ENCODE measurements at regions not wholly inside any gene's neighbourhood (a gene's known extent, or its start where the extent isn't known, plus 50 kb on each side); places are given as distances from the start of the nearest gene placed in this dataset.

- Histone ChIP-seq H3K27me3 (no peaks in the 10 kb centered on the region), H3K36me3 (no peaks in the 10 kb centered on the region), H3K27ac (no peak overlapping the region), H3K4me3 (no peak overlapping the region), H3K9me3 (no peaks in the 10 kb centered on the region), H3K4me1 (no peaks in the 10 kb centered on the region)
- no peak for DNase-seq
- TF ChIP-seq POLR2AphosphoS5 (IDR thresholded peaks at IDR 0.05) (no peak), EP300 (IDR thresholded peaks at IDR 0.05; ENCODE audit: low read depth) (no peak), CTCF (IDR thresholded peaks at IDR 0.05) (no peak), POLR2A (IDR thresholded peaks at IDR 0.05) (no peak)
- 79 to 84% methylated on average over 5 of the region's 5 CpGs for WGBS, 2 donors (ENCODE audit: low coverage in 1 of 2)
- in situ Hi-C loops (cut with MboI; ENCODE audit: low pct_ligation_motif_present in 1 of 4, low pct_unique_long_range_greater_than_20kb in 1 of 4, low sequenced_read_pairs in 3 of 4) = no loop called here
- intact Hi-C loops (cut with DNase I; ENCODE audit: low total_unique reads) = no loop called here
These were observed 85.4 kb upstream of the TUBA3C start for GRCh38 chr13:19266979-19267378.

- Histone ChIP-seq H3K27ac (no peak overlapping the region), H3K36me3 (no peaks in the 10 kb centered on the region), H3K4me1 (no peaks in the 10 kb centered on the region), H3K9me3 (peaks cover 0 to 4% of the 10 kb centered on the region in 2 donors), H3K4me3 (no peak overlapping the region), H3K27me3 (no peaks in the 10 kb centered on the region)
- TF ChIP-seq CTCF (IDR thresholded peaks at IDR 0.05) = no peak
- no peak for TF ChIP-seq EP300 (IDR thresholded peaks at IDR 0.05; ENCODE audit: low read depth)
- TF ChIP-seq POLR2A (IDR thresholded peaks at IDR 0.05) = no peak
- TF ChIP-seq POLR2AphosphoS5 (IDR thresholded peaks at IDR 0.05) = no peak
- intact Hi-C loops (cut with DNase I; ENCODE audit: low total_unique reads) = no loop called here
- 40 to 72% methylated on average over 1 of the region's 1 CpG for WGBS, 2 donors (ENCODE audit: low coverage in 1 of 2)
- no peak for DNase-seq
- in situ Hi-C loops (cut with MboI; ENCODE audit: low pct_ligation_motif_present in 1 of 4, low pct_unique_long_range_greater_than_20kb in 1 of 4, low sequenced_read_pairs in 3 of 4) = no loop called here
These were observed 83.1 kb upstream of the TUBA3C start for GRCh38 chr13:19264711-19265110.

- DNase-seq = no peak
- intact Hi-C loops (cut with DNase I; ENCODE audit: low total_unique reads) (no loop called here), in situ Hi-C loops (cut with MboI; ENCODE audit: low pct_ligation_motif_present in 1 of 4, low pct_unique_long_range_greater_than_20kb in 1 of 4, low sequenced_read_pairs in 3 of 4) (no loop called here)
- Histone ChIP-seq H3K4me3 (no peak overlapping the region), H3K27ac (no peak overlapping the region), H3K4me1 (no peaks in the 10 kb centered on the region), H3K9me3 (peaks cover 0 to under 1% of the 10 kb centered on the region in 2 donors), H3K36me3 (no peaks in the 10 kb centered on the region), H3K27me3 (no peaks in the 10 kb centered on the region)
- WGBS, 2 donors (ENCODE audit: low coverage in 1 of 2) = 85 to 94% methylated on average over 4 of the region's 4 CpGs
- TF ChIP-seq EP300 (IDR thresholded peaks at IDR 0.05; ENCODE audit: low read depth) (no peak), POLR2AphosphoS5 (IDR thresholded peaks at IDR 0.05) (no peak)
These were observed 70.8 kb upstream of the TUBA3C start for GRCh38 chr13:19252381-19252780.

GRCh38 chr13:19239114-19239860, 57.7 kb upstream of the TUBA3C start:
- H3K9me3 ChIP-seq = no peaks in the 10 kb centered on the region
- intact Hi-C loops (cut with DNase I; ENCODE audit: low total_unique reads) = no loop called here
- WGBS, 2 donors (ENCODE audit: low coverage in 1 of 2) = 63 to 81% methylated on average over 5 to 6 of the region's 6 CpGs
- no peak for TF ChIP-seq POLR2AphosphoS5 (IDR thresholded peaks at IDR 0.05)
- TF ChIP-seq POLR2A (IDR thresholded peaks at IDR 0.05) = no peak
- no peak for TF ChIP-seq EP300 (IDR thresholded peaks at IDR 0.05; ENCODE audit: low read depth)
- TF ChIP-seq CTCF (IDR thresholded peaks at IDR 0.05) = no peak
- DNase-seq = no peak
- H3K4me3 ChIP-seq = no peak overlapping the region
- no peaks in the 10 kb centered on the region for H3K4me1 ChIP-seq
- H3K27me3 ChIP-seq = no peaks in the 10 kb centered on the region
- in situ Hi-C loops (cut with MboI; ENCODE audit: low pct_ligation_motif_present in 1 of 4, low pct_unique_long_range_greater_than_20kb in 1 of 4, low sequenced_read_pairs in 3 of 4) = no loop called here
- H3K36me3 ChIP-seq = no peaks in the 10 kb centered on the region
- no peak overlapping the region for H3K27ac ChIP-seq
